Kidney (tissue), 13 donors: ENCODE measurements at regions not wholly inside any gene's neighbourhood (a gene's known extent, or its start where the extent isn't known, plus 50 kb on each side); places are given as distances from the start of the nearest gene placed in this dataset.

ENCODE experiments used
- DNase-seq, 5 donors: peaks; one replicate each; pipeline ENCODE4 v3.0.0-alpha.2; 2013 to 2020
- FAIRE-seq: peaks from 2 replicates; lab custom pipeline; 2012; peaks lifted over from hg19 to GRCh38; lab: Jason Lieb, UNC
- H3K27ac ChIP-seq, 2 donors: one replicate each; pipeline ENCODE4 v1.7.0; 2013; ENCODE audit warnings: low read depth in 2 of 2, low read length in 2 of 2, inconsistent platforms in 1 of 2
- H3K27me3 ChIP-seq: one replicate; pipeline ENCODE4 v1.7.1; 2013; ENCODE audit warnings: low read length, inconsistent platforms; ENCODE audit not compliant: control insufficient read depth, insufficient read depth
- H3K36me3 ChIP-seq, 3 donors: one replicate each; pipeline versions ENCODE4 v1.7.0 to v1.7.1; 2013; ENCODE audit warnings: low read length in 3 of 3, control low read depth in 1 of 3, inconsistent platforms in 1 of 3; ENCODE audit not compliant: insufficient read depth in 3 of 3, control insufficient read depth in 2 of 3
- H3K4me1 ChIP-seq, 3 donors: one replicate each; pipeline versions ENCODE4 v1.7.0 to v1.7.1; 2013; ENCODE audit warnings: low read length in 3 of 3, inconsistent platforms in 1 of 3, low read depth in 1 of 3; ENCODE audit not compliant: control insufficient read depth in 2 of 3, insufficient read depth in 2 of 3
- H3K4me3 ChIP-seq, 3 donors: one replicate each; pipeline versions ENCODE4 v1.7.0 to v1.8.1; 2013; ENCODE audit warnings: low read length in 3 of 3, control low read depth in 1 of 3, inconsistent platforms in 1 of 3
- H3K9ac ChIP-seq, 3 donors: one replicate each; pipeline versions ENCODE4 v1.7.0 to v1.7.1; 2013; ENCODE audit warnings: low read length in 3 of 3, control low read depth in 1 of 3, inconsistent platforms in 1 of 3
- H3K9me3 ChIP-seq, 3 donors: one replicate each; pipeline versions ENCODE4 v1.7.0 to v1.7.1; 2013; ENCODE audit warnings: low read length in 3 of 3, control low read depth in 1 of 3, inconsistent platforms in 1 of 3; ENCODE audit not compliant: control insufficient read depth in 2 of 3, insufficient read depth in 1 of 3
- intact Hi-C: fragments of 100-400 bp; cut with DNase I; formaldehyde crosslinking; loops from one replicate; pipeline ENCODE4 v1.11.1; 2022
- TF ChIP-seq, protein P1 (sequence below): IDR thresholded peaks from 3 replicates; pipeline ENCODE4 v1.5.1; 2012; ENCODE audit warnings: mild to moderate bottlenecking, moderate library complexity, borderline replicate concordance; ENCODE audit not compliant: insufficient read depth; ENCODE audit errors: extremely low read depth
- donor health status: control.
- donor health status: control.
- donor health status: control.
- donor health status: control.
- donor health status: control.
- donor health status: DM: yes; HTN: yes; CAD: no.
- donor health status: Normal renal cell carcinoma (clear cell type).

DNA sequence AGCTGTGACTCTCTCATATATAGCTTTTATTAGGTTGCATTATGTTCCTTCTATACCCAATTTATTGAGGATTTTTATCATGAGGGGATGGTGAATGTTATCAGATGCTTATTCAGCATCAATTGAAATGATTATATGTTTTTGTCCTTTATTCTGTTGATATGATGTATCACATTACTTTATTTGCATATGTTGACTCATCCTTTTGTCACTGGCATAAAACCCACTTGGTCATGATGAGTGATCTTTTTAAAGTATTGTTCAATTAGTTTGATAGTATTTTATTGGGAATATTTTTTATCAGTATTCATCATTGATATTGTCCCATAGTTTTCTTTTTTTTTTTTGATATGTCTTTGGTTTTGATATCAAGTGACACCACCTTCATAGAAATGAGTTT lies 529.9 kb downstream of the MMUT start:
- FAIRE-seq: peak; percentile 6
- TF ChIP-seq, protein P1, sequence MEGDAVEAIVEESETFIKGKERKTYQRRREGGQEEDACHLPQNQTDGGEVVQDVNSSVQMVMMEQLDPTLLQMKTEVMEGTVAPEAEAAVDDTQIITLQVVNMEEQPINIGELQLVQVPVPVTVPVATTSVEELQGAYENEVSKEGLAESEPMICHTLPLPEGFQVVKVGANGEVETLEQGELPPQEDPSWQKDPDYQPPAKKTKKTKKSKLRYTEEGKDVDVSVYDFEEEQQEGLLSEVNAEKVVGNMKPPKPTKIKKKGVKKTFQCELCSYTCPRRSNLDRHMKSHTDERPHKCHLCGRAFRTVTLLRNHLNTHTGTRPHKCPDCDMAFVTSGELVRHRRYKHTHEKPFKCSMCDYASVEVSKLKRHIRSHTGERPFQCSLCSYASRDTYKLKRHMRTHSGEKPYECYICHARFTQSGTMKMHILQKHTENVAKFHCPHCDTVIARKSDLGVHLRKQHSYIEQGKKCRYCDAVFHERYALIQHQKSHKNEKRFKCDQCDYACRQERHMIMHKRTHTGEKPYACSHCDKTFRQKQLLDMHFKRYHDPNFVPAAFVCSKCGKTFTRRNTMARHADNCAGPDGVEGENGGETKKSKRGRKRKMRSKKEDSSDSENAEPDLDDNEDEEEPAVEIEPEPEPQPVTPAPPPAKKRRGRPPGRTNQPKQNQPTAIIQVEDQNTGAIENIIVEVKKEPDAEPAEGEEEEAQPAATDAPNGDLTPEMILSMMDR: no peak
- no peaks in the 10 kb centered on the region for H3K9me3 ChIP-seq
- no peaks in the 10 kb centered on the region for H3K27me3 ChIP-seq
- intact Hi-C loops: no loop called here
- no peaks in the 10 kb centered on the region for H3K36me3 ChIP-seq
- no peak for DNase-seq
- no peaks in the 10 kb centered on the region for H3K4me1 ChIP-seq
- no peak overlapping the region for H3K4me3 ChIP-seq
- no peak overlapping the region for H3K9ac ChIP-seq
- no peak overlapping the region for H3K27ac ChIP-seq

DNA sequence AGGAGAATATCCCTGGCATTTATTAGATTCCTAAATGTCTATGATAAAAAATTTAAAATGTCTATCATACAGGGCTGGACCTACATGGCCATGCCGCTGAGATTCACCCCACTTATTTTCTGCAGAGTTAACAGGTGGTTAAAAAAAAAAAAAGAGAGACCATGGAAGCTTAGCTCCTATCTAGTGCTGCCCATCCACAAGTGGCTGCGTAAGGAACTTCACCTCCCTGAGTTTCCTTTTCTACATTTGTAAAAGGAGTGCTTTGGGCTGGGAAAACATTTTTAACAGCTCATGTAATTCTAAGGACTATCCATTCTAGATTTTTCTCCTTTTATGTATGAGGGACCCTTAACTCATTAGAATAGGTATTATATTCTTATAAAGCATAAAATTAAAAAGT lies 534.1 kb downstream of the MMUT start:
- TF ChIP-seq, protein P1: no peak
- DNase-seq (no peak), FAIRE-seq (no peak)
- no peak overlapping the region for H3K9ac ChIP-seq
- no peaks in the 10 kb centered on the region for H3K4me1 ChIP-seq
- no peak overlapping the region for H3K27ac ChIP-seq
- intact Hi-C loops: no loop called here
- no peaks in the 10 kb centered on the region for H3K9me3 ChIP-seq
- H3K36me3 ChIP-seq: no peaks in the 10 kb centered on the region
- no peaks in the 10 kb centered on the region for H3K27me3 ChIP-seq
- no peak overlapping the region for H3K4me3 ChIP-seq

DNA sequence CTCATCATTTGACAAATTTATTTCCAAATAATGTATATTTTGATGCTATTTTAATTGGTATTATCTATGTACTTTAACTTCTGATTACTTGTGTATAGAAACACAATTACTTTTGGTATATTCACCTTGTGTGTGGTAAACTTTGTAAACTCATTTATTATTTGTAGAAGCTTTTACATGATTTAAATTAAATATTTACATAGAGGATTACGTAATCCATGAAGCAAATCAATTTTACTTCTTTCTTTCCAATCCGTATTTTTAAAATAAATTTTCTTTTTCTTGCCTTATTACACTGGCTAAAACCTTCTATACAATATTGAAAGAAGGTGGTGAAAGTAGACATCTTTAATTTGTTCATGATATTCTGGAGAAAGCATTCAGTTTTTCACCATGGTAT lies 540.2 kb downstream of the MMUT start:
- Histone ChIP-seq H3K9ac (no peak overlapping the region), H3K4me1 (no peaks in the 10 kb centered on the region), H3K9me3 (no peaks in the 10 kb centered on the region), H3K4me3 (no peak overlapping the region), H3K27me3 (no peaks in the 10 kb centered on the region), H3K36me3 (no peaks in the 10 kb centered on the region), H3K27ac (no peak overlapping the region)
- FAIRE-seq: peak; percentile 50
- TF ChIP-seq, protein P1: no peak
- DNase-seq: no peak
- intact Hi-C loops: no loop called here

DNA sequence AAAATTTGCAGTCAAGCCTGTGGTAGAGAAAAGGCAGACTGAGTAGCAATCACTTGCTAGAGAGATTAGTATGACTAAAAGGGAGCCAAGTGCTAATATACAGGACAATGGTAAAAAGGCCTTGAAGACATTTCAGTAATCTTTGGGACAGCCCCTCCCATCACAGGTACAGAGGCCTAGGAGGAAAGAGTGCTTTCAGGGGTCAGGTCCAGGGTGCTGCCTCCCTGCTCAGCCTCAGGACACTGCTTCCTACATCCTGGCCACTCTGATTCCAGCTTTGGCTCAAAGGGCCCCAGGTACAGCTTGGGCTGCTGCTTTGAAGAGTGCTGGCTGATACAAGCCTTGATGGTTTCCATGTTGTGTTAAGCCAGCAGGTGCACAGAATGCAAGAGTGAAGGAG lies 543.5 kb downstream of the MMUT start:
- Histone ChIP-seq H3K9ac (no peak overlapping the region), H3K9me3 (no peaks in the 10 kb centered on the region), H3K4me1 (no peaks in the 10 kb centered on the region), H3K36me3 (no peaks in the 10 kb centered on the region), H3K4me3 (no peak overlapping the region), H3K27ac (no peak overlapping the region), H3K27me3 (no peaks in the 10 kb centered on the region)
- TF ChIP-seq, protein P1: no peak
- intact Hi-C loops: no loop called here
- no peak for DNase-seq
- FAIRE-seq: no peak
